Cardiac muscle cell (in vitro differentiated cells and primary cell): ENCODE measurements at regions not wholly inside any gene's neighbourhood (a gene's known extent, or its start where the extent isn't known, plus 50 kb on each side); places are given as distances from the start of the nearest gene placed in this dataset.

Source experiments
- DNase-seq, 2 donors: peaks; one replicate each; pipeline versions ENCODE4 v3.0.0 to v3.0.0-alpha.2; 2010 to 2017; ENCODE audit warnings: low read depth in 1 of 2, low spot score in 1 of 2
- H3K27ac ChIP-seq: fragments of 200-600 bp; sonication (generic); 2 replicates; pipeline ENCODE4 v1.5.1; 2016
- H3K27me3 ChIP-seq: fragments of 200-600 bp; sonication (generic); 2 replicates; pipeline ENCODE4 v1.6.0; 2016; ENCODE audit warnings: control low read depth
- H3K36me3 ChIP-seq: fragments of 200-600 bp; sonication (generic); 2 replicates; pipeline ENCODE4 v1.5.1; 2016; ENCODE audit warnings: control low read depth
- H3K4me1 ChIP-seq: fragments of 200-600 bp; sonication (generic); 2 replicates; pipeline ENCODE4 v1.8.1; 2017; ENCODE audit warnings: low read depth, mild to moderate bottlenecking, mixed run types
- H3K4me3 ChIP-seq: fragments of 200-600 bp; sonication (generic); 2 replicates; pipeline ENCODE4 v1.5.1; 2016; ENCODE audit warnings: mild to moderate bottlenecking
- H3K9me3 ChIP-seq: fragments of 200-600 bp; sonication (generic); 2 replicates; pipeline ENCODE4 v1.5.1; 2017; ENCODE audit warnings: low read depth, mild to moderate bottlenecking, control low read depth
- CTCF ChIP-seq: IDR thresholded peaks from 2 replicates; pipeline ENCODE4 v1.5.1; 2012; ENCODE audit warnings: low read depth, mild to moderate bottlenecking, low read length

- H3K27ac ChIP-seq: no peak overlapping the region
- H3K36me3 ChIP-seq: no peaks in the 10 kb centered on the region
- peaks cover 11% of the 10 kb centered on the region for H3K27me3 ChIP-seq
- DNase-seq: no peak
- H3K4me1 ChIP-seq: no peaks in the 10 kb centered on the region
- H3K4me3 ChIP-seq: no peak overlapping the region
- TF ChIP-seq CTCF: no peak
- H3K9me3 ChIP-seq: no peaks in the 10 kb centered on the region
These were observed 735.1 kb upstream of the MIR17HG start for GRCh38 chr13:90612391-90612790.

GRCh38 chr13:90613076-90613795 lies 734.3 kb upstream of the MIR17HG start:
- no peak overlapping the region for H3K27ac ChIP-seq
- no peak for DNase-seq
- TF ChIP-seq CTCF: no peak

GRCh38 chr13:90615236-90615635 lies 732.3 kb upstream of the MIR17HG start:
- Histone ChIP-seq H3K4me3 (no peak overlapping the region), H3K27ac (no peak overlapping the region), H3K36me3 (no peaks in the 10 kb centered on the region), H3K9me3 (no peaks in the 10 kb centered on the region), H3K27me3 (peaks cover 8% of the 10 kb centered on the region), H3K4me1 (no peaks in the 10 kb centered on the region)
- no peak for TF ChIP-seq CTCF
- no peak for DNase-seq

More at GRCh38 chr13:90613076-90613795, 734.3 kb upstream of the MIR17HG start:
- peaks cover 11% of the 10 kb centered on the region for H3K27me3 ChIP-seq
- no peaks in the 10 kb centered on the region for H3K36me3 ChIP-seq
- no peaks in the 10 kb centered on the region for H3K9me3 ChIP-seq
- H3K4me3 ChIP-seq: no peak overlapping the region
- H3K4me1 ChIP-seq: no peaks in the 10 kb centered on the region

- Histone ChIP-seq H3K27me3 (peaks cover 8% of the 10 kb centered on the region), H3K4me1 (no peaks in the 10 kb centered on the region), H3K27ac (no peak overlapping the region), H3K4me3 (no peak overlapping the region), H3K9me3 (no peaks in the 10 kb centered on the region), H3K36me3 (no peaks in the 10 kb centered on the region)
- DNase-seq: no peak
- no peak for TF ChIP-seq CTCF
These were observed 731.7 kb upstream of the MIR17HG start for GRCh38 chr13:90615767-90616166.

GRCh38 chr13:90618133-90618532 lies 729.4 kb upstream of the MIR17HG start:
- no peaks in the 10 kb centered on the region for H3K27me3 ChIP-seq
- no peaks in the 10 kb centered on the region for H3K4me1 ChIP-seq
- H3K36me3 ChIP-seq: no peaks in the 10 kb centered on the region
- no peak for TF ChIP-seq CTCF
- no peaks in the 10 kb centered on the region for H3K9me3 ChIP-seq
- no peak for DNase-seq
- no peak overlapping the region for H3K27ac ChIP-seq
- no peak overlapping the region for H3K4me3 ChIP-seq
